SK-N-SH treated with all-trans-retinoic acid at 6 μM for 48 hours (cell line): ENCODE measurements at regions not wholly inside any gene's neighbourhood (a gene's known extent, or its start where the extent isn't known, plus 50 kb on each side); places are given as distances from the start of the nearest gene placed in this dataset.

Experiments
- ATAC-seq: fragments of 200-7000 bp; cut with Tn5 transposase; 3 replicates; pipeline ENCODE4 v1.9.1; 2020; ENCODE audit warnings: mild to moderate bottlenecking, moderate library complexity
- BACH2 ChIP-seq: fragments of 250-450 bp; sonication (Bioruptor Pico); IDR thresholded peaks from 2 replicates; pipeline ENCODE4 v1.9.0; 2021; ENCODE audit warnings: mild to moderate bottlenecking, borderline replicate concordance
- CSDC2 ChIP-seq: fragments of 250-450 bp; sonication (Bioruptor Pico); IDR thresholded peaks from 2 replicates; pipeline ENCODE4 v1.5.0; 2020; ENCODE audit warnings: mild to moderate bottlenecking, moderate library complexity
- CSRNP3 ChIP-seq: fragments of 250-450 bp; sonication (Bioruptor Pico); IDR thresholded peaks from 2 replicates; pipeline ENCODE4 v1.5.1; 2021; ENCODE audit warnings: mild to moderate bottlenecking, moderate library complexity
- ESRRG ChIP-seq: fragments of 250-450 bp; sonication (Bioruptor Pico); IDR thresholded peaks from 2 replicates; pipeline ENCODE4 v1.6.1; 2021; ENCODE audit warnings: mild to moderate bottlenecking
- GLIS3 ChIP-seq: fragments of 250-450 bp; sonication (Bioruptor Pico); IDR thresholded peaks from 2 replicates; pipeline ENCODE4 v1.5.0; 2020; ENCODE audit warnings: mild to moderate bottlenecking, moderate library complexity
- ISL1 ChIP-seq: fragments of 250-450 bp; sonication (Bioruptor Pico); IDR thresholded peaks from 2 replicates; pipeline ENCODE4 v2.1.2; 2022; ENCODE audit warnings: mild to moderate bottlenecking, moderate library complexity
- OSR1 ChIP-seq: fragments of 250-450 bp; sonication (Bioruptor Pico); IDR thresholded peaks from 2 replicates; pipeline ENCODE4 v1.8.0; 2022; ENCODE audit warnings: moderate library complexity, mild to moderate bottlenecking, inconsistent platforms
- PATZ1 ChIP-seq: fragments of 250-450 bp; sonication (Bioruptor Pico); IDR thresholded peaks from 2 replicates; pipeline ENCODE4 v1.8.0; 2020; ENCODE audit warnings: mild to moderate bottlenecking, moderate library complexity, borderline replicate concordance
- POU6F1 ChIP-seq: fragments of 250-450 bp; sonication (Bioruptor Pico); IDR thresholded peaks from 2 replicates; pipeline ENCODE4 v1.8.0; 2021; ENCODE audit warnings: low read depth, mild to moderate bottlenecking, moderate library complexity, borderline replicate concordance
- PPARA ChIP-seq: fragments of 250-450 bp; sonication (Bioruptor Pico); IDR thresholded peaks from 2 replicates; pipeline ENCODE4 v1.5.0; 2020; ENCODE audit warnings: mild to moderate bottlenecking, borderline replicate concordance
- RARB ChIP-seq: fragments of 250-450 bp; sonication (Bioruptor Pico); IDR thresholded peaks from 2 replicates; pipeline ENCODE4 v1.8.0; 2021; ENCODE audit warnings: mild to moderate bottlenecking, moderate library complexity
- SNAI2 ChIP-seq: fragments of 250-450 bp; sonication (Bioruptor Pico); IDR thresholded peaks from 2 replicates; pipeline ENCODE4 v1.5.0; 2020; ENCODE audit warnings: mild to moderate bottlenecking, moderate library complexity
- TCF4 ChIP-seq: fragments of 250-450 bp; sonication (Bioruptor Pico); IDR thresholded peaks from 2 replicates; pipeline ENCODE4 v1.8.0; 2021; ENCODE audit warnings: mild to moderate bottlenecking, moderate library complexity, borderline replicate concordance
- TOX ChIP-seq: fragments of 250-450 bp; sonication (Bioruptor Pico); IDR thresholded peaks from 2 replicates; pipeline ENCODE4 v1.8.0; 2021; ENCODE audit warnings: mild to moderate bottlenecking, moderate library complexity, borderline replicate concordance
- TSHZ2 ChIP-seq: fragments of 250-450 bp; sonication (Bioruptor Pico); IDR thresholded peaks from 2 replicates; pipeline ENCODE4 v1.5.0; 2020; ENCODE audit warnings: mild to moderate bottlenecking, moderate library complexity
- ZC3H10 ChIP-seq: fragments of 250-450 bp; sonication (Bioruptor Pico); IDR thresholded peaks from 2 replicates; pipeline ENCODE4 v1.5.1; 2021; ENCODE audit warnings: mild to moderate bottlenecking, moderate library complexity
- ZFP3 ChIP-seq: fragments of 250-450 bp; sonication (Bioruptor Pico); IDR thresholded peaks from 2 replicates; pipeline ENCODE4 v1.5.0; 2020; ENCODE audit warnings: mild to moderate bottlenecking, moderate library complexity
- ZFP30 ChIP-seq: fragments of 450-650 bp; formaldehyde crosslinking; IDR thresholded peaks from 2 replicates; pipeline ENCODE4 v1.5.0; 2022; ENCODE audit warnings: mild to moderate bottlenecking, moderate library complexity
- ZNF565 ChIP-seq: fragments of 450-650 bp; formaldehyde crosslinking; conservative IDR thresholded peaks from 2 replicates; pipeline ENCODE4 v1.5.0; 2020; ENCODE audit warnings: low read depth, mild to moderate bottlenecking, moderate library complexity
- ZNF70 ChIP-seq: fragments of 450-650 bp; formaldehyde crosslinking; IDR thresholded peaks from 2 replicates; pipeline ENCODE4 v1.5.0; 2020; ENCODE audit warnings: mild to moderate bottlenecking, moderate library complexity
- ZNF8 ChIP-seq: fragments of 450-650 bp; formaldehyde crosslinking; IDR thresholded peaks from 2 replicates; pipeline ENCODE4 v1.5.0; 2020; ENCODE audit warnings: mild to moderate bottlenecking, moderate library complexity
- TF ChIP-seq, protein P1 (sequence below): fragments of 250-450 bp; sonication (Bioruptor Pico); IDR thresholded peaks from 2 replicates; pipeline ENCODE4 v1.5.1; 2020; ENCODE audit warnings: low read depth, mild to moderate bottlenecking, moderate library complexity

DNA sequence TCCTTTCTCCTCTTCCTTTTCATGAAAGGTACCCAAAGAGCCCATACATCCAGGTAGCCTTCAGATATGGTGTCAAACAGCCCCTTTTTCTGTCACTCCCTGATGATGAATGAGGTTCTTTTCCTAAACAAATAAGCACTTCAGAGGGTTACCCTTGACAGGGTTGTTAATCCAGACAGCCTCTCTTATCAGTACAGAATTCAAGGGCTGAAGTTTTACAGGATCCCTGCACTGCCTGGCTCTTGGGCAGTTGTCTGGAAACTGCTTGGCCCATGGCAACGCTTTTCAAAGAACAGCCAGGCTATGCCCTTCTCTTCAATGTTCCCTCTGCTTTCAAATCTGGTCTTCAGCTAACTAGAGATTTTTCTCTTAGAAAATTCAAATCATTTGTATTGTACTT lies 352.6 kb upstream of the FAM241A start:
- ATAC-seq = no peak
- no peak for TF ChIP-seq ZFP30
- no peak for TF ChIP-seq ZNF70 (CRISPR knock-in tag)
- TF ChIP-seq SNAI2 (CRISPR knock-in tag) = no peak
- TF ChIP-seq TOX (CRISPR knock-in tag) = no peak
- TF ChIP-seq CSRNP3 = no peak
- TF ChIP-seq OSR1 = no peak
- no peak for TF ChIP-seq ZNF8 (CRISPR knock-in tag)
- no peak for TF ChIP-seq PATZ1 (CRISPR knock-in tag)
- TF ChIP-seq PPARA (CRISPR knock-in tag) = no peak
- TF ChIP-seq ESRRG (CRISPR knock-in tag) = no peak
- TF ChIP-seq BACH2 (CRISPR knock-in tag) = no peak
- TF ChIP-seq, protein P1, sequence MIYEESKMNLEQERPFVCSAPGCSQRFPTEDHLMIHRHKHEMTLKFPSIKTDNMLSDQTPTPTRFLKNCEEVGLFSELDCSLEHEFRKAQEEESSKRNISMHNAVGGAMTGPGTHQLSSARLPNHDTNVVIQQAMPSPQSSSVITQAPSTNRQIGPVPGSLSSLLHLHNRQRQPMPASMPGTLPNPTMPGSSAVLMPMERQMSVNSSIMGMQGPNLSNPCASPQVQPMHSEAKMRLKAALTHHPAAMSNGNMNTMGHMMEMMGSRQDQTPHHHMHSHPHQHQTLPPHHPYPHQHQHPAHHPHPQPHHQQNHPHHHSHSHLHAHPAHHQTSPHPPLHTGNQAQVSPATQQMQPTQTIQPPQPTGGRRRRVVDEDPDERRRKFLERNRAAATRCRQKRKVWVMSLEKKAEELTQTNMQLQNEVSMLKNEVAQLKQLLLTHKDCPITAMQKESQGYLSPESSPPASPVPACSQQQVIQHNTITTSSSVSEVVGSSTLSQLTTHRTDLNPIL (CRISPR knock-in tag) = no peak
- TF ChIP-seq CSDC2 = no peak
- no peak for TF ChIP-seq ISL1 (CRISPR knock-in tag)
- TF ChIP-seq GLIS3 (CRISPR knock-in tag) = no peak
- TF ChIP-seq ZC3H10 (CRISPR knock-in tag) = no peak
- TF ChIP-seq ZFP3 (CRISPR knock-in tag) = no peak
- no peak for TF ChIP-seq TCF4 (CRISPR knock-in tag)
- TF ChIP-seq TSHZ2 (CRISPR knock-in tag) = no peak
- TF ChIP-seq POU6F1 = no peak

- no peak for ATAC-seq
- TF ChIP-seq TOX (CRISPR knock-in tag) (no peak), ZNF8 (CRISPR knock-in tag) (no peak), ESRRG (CRISPR knock-in tag) (no peak), CSRNP3 (no peak), TCF4 (CRISPR knock-in tag) (no peak), ZNF565 (CRISPR knock-in tag) (no peak), PPARA (CRISPR knock-in tag) (no peak), ISL1 (CRISPR knock-in tag) (no peak), ZC3H10 (CRISPR knock-in tag) (no peak), TSHZ2 (CRISPR knock-in tag) (no peak), ZFP3 (CRISPR knock-in tag) (no peak), RARB (no peak)
These were observed 351.7 kb upstream of the FAM241A start for GRCh38 chr4:111793433-111794091.
